DND-41 (cell line): ENCODE measurements at regions not wholly inside any gene's neighbourhood (a gene's known extent, or its start where the extent isn't known, plus 50 kb on each side); places are given as distances from the start of the nearest gene placed in this dataset.

ENCODE experiments used
- ATAC-seq: fragments of 200-7000 bp; cut with Tn5 transposase; 3 replicates; pipeline ENCODE4 v1.9.1; 2021; ENCODE audit warnings: low read depth; ENCODE audit not compliant: insufficient read depth
- DNase-seq: peaks from one replicate; pipeline ENCODE4 v3.0.0-alpha.2; 2020
- H2AFZ ChIP-seq: 2 replicates; pipeline ENCODE4 v1.6.0; 2012; ENCODE audit warnings: low read depth, low read length
- H3K27ac ChIP-seq: 2 replicates; pipeline ENCODE4 v1.5.1; 2012; ENCODE audit warnings: low read length, inconsistent platforms
- H3K27me3 ChIP-seq: fragments of 200-600 bp; sonication (generic); 2 replicates; pipeline ENCODE4 v1.6.0; 2012; ENCODE audit warnings: low read length, mild to moderate bottlenecking, inconsistent platforms; ENCODE audit not compliant: insufficient read depth, poor library complexity
- H3K36me3 ChIP-seq: 2 replicates; pipeline ENCODE4 v1.5.1; 2012; ENCODE audit warnings: low read length, inconsistent platforms; ENCODE audit not compliant: insufficient read depth
- H3K4me1 ChIP-seq: 2 replicates; pipeline ENCODE4 v1.5.1; 2012; ENCODE audit warnings: mild to moderate bottlenecking, low read length; ENCODE audit not compliant: insufficient read depth
- H3K4me2 ChIP-seq: 2 replicates; pipeline ENCODE4 v1.6.0; 2012; ENCODE audit warnings: mild to moderate bottlenecking, moderate library complexity, low read length, inconsistent platforms; ENCODE audit not compliant: insufficient read depth
- H3K4me3 ChIP-seq, 2 experiments: fragments of 200-600 bp in 1 of 2; shearing (Covaris generic) in 1 of 2; 2 replicates each; pipeline ENCODE4 v1.5.1; 2012 to 2016; ENCODE audit warnings: inconsistent platforms in 2 of 2, low read length in 2 of 2, mild to moderate bottlenecking in 2 of 2, low read depth in 1 of 2, moderate library complexity in 1 of 2
- H3K79me2 ChIP-seq: 2 replicates; pipeline ENCODE4 v1.6.0; 2012; ENCODE audit warnings: low read length, inconsistent platforms; ENCODE audit not compliant: insufficient read depth
- H3K9ac ChIP-seq: 2 replicates; pipeline ENCODE4 v1.6.0; 2012; ENCODE audit warnings: low read depth, mild to moderate bottlenecking, inconsistent platforms, low read length, moderate library complexity
- H3K9me3 ChIP-seq: 2 replicates; pipeline ENCODE4 v1.5.1; 2012; ENCODE audit warnings: low read length, moderate library complexity, mild to moderate bottlenecking, inconsistent platforms; ENCODE audit not compliant: insufficient read depth, severe bottlenecking
- H4K20me1 ChIP-seq: 2 replicates; pipeline ENCODE4 v1.6.0; 2012; ENCODE audit warnings: low read length; ENCODE audit not compliant: insufficient read depth
- CTCF ChIP-seq: IDR thresholded peaks from 2 replicates; pipeline ENCODE4 v1.5.1; 2012; ENCODE audit warnings: borderline replicate concordance, low read length, moderate library complexity, mild to moderate bottlenecking; ENCODE audit not compliant: poor library complexity, severe bottlenecking; ENCODE audit errors: extremely low read depth
- EZH2 ChIP-seq: IDR thresholded peaks from 3 replicates; pipeline ENCODE4 v1.6.1; 2012; ENCODE audit warnings: borderline replicate concordance, low read depth, mild to moderate bottlenecking, moderate library complexity, low read length, inconsistent platforms; ENCODE audit not compliant: severe bottlenecking

GRCh38 chr2:16943279-16943958 is 277.8 kb upstream of the CYRIA start:
- Histone ChIP-seq H3K79me2 (no peaks in the 10 kb centered on the region), H4K20me1 (no peaks in the 10 kb centered on the region), H3K27ac (no peak overlapping the region), H3K9ac (no peak overlapping the region), H2AFZ (no peak overlapping the region), H3K4me1 (no peaks in the 10 kb centered on the region), H3K4me3 (no peak overlapping the region), H3K9me3 (peaks cover 4% of the 10 kb centered on the region), H3K36me3 (no peaks in the 10 kb centered on the region), H3K4me2 (no peak overlapping the region), H3K27me3 (no peaks in the 10 kb centered on the region)
- DNase-seq (no peak), ATAC-seq (no peak)
- no peak for TF ChIP-seq EZH2
- no peak for TF ChIP-seq CTCF

GRCh38 chr2:16940214-16940613 is 274.6 kb upstream of the CYRIA start:
- H3K27ac ChIP-seq = no peak overlapping the region
- H3K9me3 ChIP-seq = peaks cover 4% of the 10 kb centered on the region
- no peak for DNase-seq
- no peaks in the 10 kb centered on the region for H3K4me1 ChIP-seq
- H3K4me3 ChIP-seq = no peak overlapping the region
- no peaks in the 10 kb centered on the region for H4K20me1 ChIP-seq
- H3K79me2 ChIP-seq = no peaks in the 10 kb centered on the region
- no peak for ATAC-seq
- H3K4me2 ChIP-seq = no peak overlapping the region
- TF ChIP-seq CTCF = no peak
- TF ChIP-seq EZH2 = no peak
- no peaks in the 10 kb centered on the region for H3K36me3 ChIP-seq
- no peaks in the 10 kb centered on the region for H3K27me3 ChIP-seq
- no peak overlapping the region for H3K9ac ChIP-seq
- H2AFZ ChIP-seq = no peak overlapping the region

GRCh38 chr2:16939771-16940170 is 274.1 kb upstream of the CYRIA start:
- TF ChIP-seq EZH2 (no peak), CTCF (no peak)
- H3K27me3 ChIP-seq = no peaks in the 10 kb centered on the region
- DNase-seq = no peak
- H3K4me3 ChIP-seq = no peak overlapping the region
- H3K9me3 ChIP-seq = peaks cover 4% of the 10 kb centered on the region
- no peaks in the 10 kb centered on the region for H3K4me1 ChIP-seq
- H4K20me1 ChIP-seq = no peaks in the 10 kb centered on the region
- H3K36me3 ChIP-seq = no peaks in the 10 kb centered on the region
- H3K9ac ChIP-seq = no peak overlapping the region
- H3K79me2 ChIP-seq = no peaks in the 10 kb centered on the region
- no peak overlapping the region for H3K27ac ChIP-seq
- no peak overlapping the region for H3K4me2 ChIP-seq
- no peak for ATAC-seq
- no peak overlapping the region for H2AFZ ChIP-seq
